ENCODE measurements at regions not wholly inside any gene's neighbourhood (a gene's known extent, or its start where the extent isn't known, plus 50 kb on each side); places are given as distances from the start of the nearest gene placed in this dataset.

GRCh38 chr3:194828926-194829325 lies 143.2 kb downstream of the FAM43A start:
- Mint-ChIP-seq H3K36me3 (ENCODE audit: insufficient read depth, unreplicated experiment) (no peaks in the 10 kb centered on the region), H3K9me3 (ENCODE audit: unreplicated experiment) (no peaks in the 10 kb centered on the region), H3K27ac (ENCODE audit: low read depth, unreplicated experiment) (no peak overlapping the region), H3K4me3 (ENCODE audit: unreplicated experiment) (no peak overlapping the region), H3K4me1 (ENCODE audit: insufficient read depth, unreplicated experiment) (peaks cover 7% of the 10 kb centered on the region), H3K27me3 (ENCODE audit: insufficient read depth, unreplicated experiment) (peaks cover 5% of the 10 kb centered on the region)
- no TSS peak for BruUV-seq (replicated peaks)
- intact Hi-C loops (cut with micrococcal nuclease), result no loop called here
- POLR2A ChIA-PET, result no interaction called here
- TF ChIP-seq CTCF (IDR thresholded peaks at IDR 0.05; ENCODE audit: unreplicated experiment), result no peak
- DNase-seq (ENCODE audit: unreplicated experiment), result no peak
- CTCF ChIA-PET, result no interaction called here

- intact Hi-C loops (cut with micrococcal nuclease), result no loop called here
- TF ChIP-seq CTCF (IDR thresholded peaks at IDR 0.05; ENCODE audit: unreplicated experiment), result no peak
- no peaks in the 10 kb centered on the region for H3K36me3 Mint-ChIP-seq (ENCODE audit: insufficient read depth, unreplicated experiment)
- no peaks in the 10 kb centered on the region for H3K27me3 Mint-ChIP-seq (ENCODE audit: insufficient read depth, unreplicated experiment)
- POLR2A ChIA-PET, result interaction anchor here (0.6 kb wide), 1 partner anchor 236 kb away, joined by 3 read pairs; no protein-coding TSS in a partner anchor
- CTCF ChIA-PET, result no interaction called here
- no TSS peak for BruUV-seq (replicated peaks)
- DNase-seq (ENCODE audit: unreplicated experiment), result no peak
- H3K9me3 Mint-ChIP-seq (ENCODE audit: unreplicated experiment), result no peaks in the 10 kb centered on the region
- H3K4me3 Mint-ChIP-seq (ENCODE audit: unreplicated experiment), result no peak overlapping the region
- no peaks in the 10 kb centered on the region for H3K4me1 Mint-ChIP-seq (ENCODE audit: insufficient read depth, unreplicated experiment)
- H3K27ac Mint-ChIP-seq (ENCODE audit: low read depth, unreplicated experiment), result no peak overlapping the region
Observed at GRCh38 chr3:194830401-194830800, 144.7 kb downstream of the FAM43A start.

DNA sequence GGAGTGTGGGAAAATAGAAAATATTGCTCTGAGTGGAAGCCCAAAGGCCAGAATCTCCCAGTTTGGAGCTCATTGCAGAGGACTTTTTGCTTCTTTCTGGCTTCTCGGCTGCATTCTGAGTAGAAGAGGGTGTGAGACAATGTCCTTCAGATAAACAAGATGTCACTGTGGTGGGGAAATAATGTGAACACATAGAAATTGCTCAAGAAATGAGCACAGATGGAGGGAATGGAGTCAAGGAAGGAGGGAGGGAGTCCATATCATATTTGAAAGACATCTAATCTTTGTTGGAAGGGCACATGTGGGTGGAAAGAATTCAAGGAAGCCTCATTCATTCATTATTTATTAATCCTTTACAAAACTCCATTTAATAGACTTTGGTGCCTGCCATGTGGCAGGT lies 145.3 kb downstream of the FAM43A start:
- peak overlapping the region; percentile 13 for H3K27ac Mint-ChIP-seq (ENCODE audit: low read depth, unreplicated experiment)
- BruUV-seq (replicated peaks), result no TSS peak
- ChIA-PET POLR2A (no interaction called here), CTCF (no interaction called here)
- TF ChIP-seq CTCF (IDR thresholded peaks at IDR 0.05; ENCODE audit: unreplicated experiment), result no peak
- H3K36me3 Mint-ChIP-seq (ENCODE audit: insufficient read depth, unreplicated experiment), result no peaks in the 10 kb centered on the region
- no peaks in the 10 kb centered on the region for H3K27me3 Mint-ChIP-seq (ENCODE audit: insufficient read depth, unreplicated experiment)
- H3K4me1 Mint-ChIP-seq (ENCODE audit: insufficient read depth, unreplicated experiment), result no peaks in the 10 kb centered on the region
- intact Hi-C loops (cut with micrococcal nuclease), result no loop called here
- no peak for DNase-seq (ENCODE audit: unreplicated experiment)
- no peaks in the 10 kb centered on the region for H3K9me3 Mint-ChIP-seq (ENCODE audit: unreplicated experiment)
- H3K4me3 Mint-ChIP-seq (ENCODE audit: unreplicated experiment), result no peak overlapping the region

DNA sequence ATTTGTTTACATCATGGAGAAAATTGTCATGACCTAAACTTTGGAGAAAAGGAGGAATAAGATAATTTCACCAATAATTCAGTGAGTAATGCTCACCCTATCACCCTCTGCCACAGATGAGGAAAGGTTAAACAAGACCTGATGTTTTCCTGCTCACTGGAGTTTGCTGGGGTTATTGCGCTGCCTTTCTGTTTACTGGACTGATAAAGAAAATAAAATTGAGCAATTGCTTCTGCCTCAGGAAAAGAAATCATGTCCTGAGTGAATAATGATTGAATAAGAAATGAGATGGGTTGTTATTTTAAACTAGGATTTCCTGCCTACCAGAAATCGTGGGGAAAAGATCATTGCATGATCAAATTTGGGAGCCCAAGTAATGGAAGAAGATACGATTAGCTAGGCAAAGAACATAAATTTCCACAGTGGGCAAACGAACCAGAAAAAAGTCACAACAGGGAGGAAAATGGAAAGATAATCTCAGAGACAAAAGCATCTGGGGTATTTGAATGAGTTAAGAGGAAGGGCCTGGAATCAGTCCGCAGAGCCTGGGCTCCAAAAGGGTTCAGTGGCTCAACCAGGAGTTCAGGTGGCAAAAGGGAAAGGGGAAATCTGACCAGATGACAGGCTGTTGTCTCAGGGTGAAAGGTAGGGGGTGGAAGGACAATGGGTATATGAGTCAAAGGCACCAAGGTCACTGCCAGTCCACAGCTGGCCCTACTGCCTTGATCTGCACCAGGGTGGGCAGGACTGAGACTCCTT lies 146.8 kb downstream of the FAM43A start:
- Mint-ChIP-seq H3K4me3 (ENCODE audit: unreplicated experiment) (no peak overlapping the region), H3K27me3 (ENCODE audit: insufficient read depth, unreplicated experiment) (no peaks in the 10 kb centered on the region)

More for the DNA sequence above, 146.8 kb downstream of the FAM43A start:
- no peak overlapping the region for H3K27ac Mint-ChIP-seq (ENCODE audit: low read depth, unreplicated experiment)
- ChIA-PET CTCF (interaction anchor here (0.6 kb wide), 1 partner anchor 10 kb away, joined by 3 read pairs; no protein-coding TSS in a partner anchor), POLR2A (no interaction called here)
- H3K36me3 Mint-ChIP-seq (ENCODE audit: insufficient read depth, unreplicated experiment), result no peaks in the 10 kb centered on the region
- intact Hi-C loops (cut with micrococcal nuclease), result no loop called here
- H3K9me3 Mint-ChIP-seq (ENCODE audit: unreplicated experiment), result no peaks in the 10 kb centered on the region
- no TSS peak for BruUV-seq (replicated peaks)
- no peak for DNase-seq (ENCODE audit: unreplicated experiment)
- H3K4me1 Mint-ChIP-seq (ENCODE audit: insufficient read depth, unreplicated experiment), result no peaks in the 10 kb centered on the region
- no peak for TF ChIP-seq CTCF (IDR thresholded peaks at IDR 0.05; ENCODE audit: unreplicated experiment)

All from MCF 10A (cell line).